Kidney (tissue), 13 donors: ENCODE measurements at regions not wholly inside any gene's neighbourhood (a gene's known extent, or its start where the extent isn't known, plus 50 kb on each side); places are given as distances from the start of the nearest gene placed in this dataset.

ENCODE experiments used
- DNase-seq, 5 donors: peaks; one replicate each; pipeline ENCODE4 v3.0.0-alpha.2; 2013 to 2020
- FAIRE-seq: peaks from 2 replicates; lab custom pipeline; 2012; peaks lifted over from hg19 to GRCh38; lab: Jason Lieb, UNC
- H3K27ac ChIP-seq, 2 donors: one replicate each; pipeline ENCODE4 v1.7.0; 2013; ENCODE audit warnings: low read depth in 2 of 2, low read length in 2 of 2, inconsistent platforms in 1 of 2
- H3K27me3 ChIP-seq: one replicate; pipeline ENCODE4 v1.7.1; 2013; ENCODE audit warnings: low read length, inconsistent platforms; ENCODE audit not compliant: control insufficient read depth, insufficient read depth
- H3K36me3 ChIP-seq, 3 donors: one replicate each; pipeline versions ENCODE4 v1.7.0 to v1.7.1; 2013; ENCODE audit warnings: low read length in 3 of 3, control low read depth in 1 of 3, inconsistent platforms in 1 of 3; ENCODE audit not compliant: insufficient read depth in 3 of 3, control insufficient read depth in 2 of 3
- H3K4me1 ChIP-seq, 3 donors: one replicate each; pipeline versions ENCODE4 v1.7.0 to v1.7.1; 2013; ENCODE audit warnings: low read length in 3 of 3, inconsistent platforms in 1 of 3, low read depth in 1 of 3; ENCODE audit not compliant: control insufficient read depth in 2 of 3, insufficient read depth in 2 of 3
- H3K4me3 ChIP-seq, 3 donors: one replicate each; pipeline versions ENCODE4 v1.7.0 to v1.8.1; 2013; ENCODE audit warnings: low read length in 3 of 3, control low read depth in 1 of 3, inconsistent platforms in 1 of 3
- H3K9ac ChIP-seq, 3 donors: one replicate each; pipeline versions ENCODE4 v1.7.0 to v1.7.1; 2013; ENCODE audit warnings: low read length in 3 of 3, control low read depth in 1 of 3, inconsistent platforms in 1 of 3
- H3K9me3 ChIP-seq, 3 donors: one replicate each; pipeline versions ENCODE4 v1.7.0 to v1.7.1; 2013; ENCODE audit warnings: low read length in 3 of 3, control low read depth in 1 of 3, inconsistent platforms in 1 of 3; ENCODE audit not compliant: control insufficient read depth in 2 of 3, insufficient read depth in 1 of 3
- CTCF ChIP-seq: IDR thresholded peaks from 3 replicates; pipeline ENCODE4 v1.5.1; 2012; ENCODE audit warnings: mild to moderate bottlenecking, moderate library complexity, borderline replicate concordance; ENCODE audit not compliant: insufficient read depth; ENCODE audit errors: extremely low read depth
- intact Hi-C: fragments of 100-400 bp; cut with DNase I; formaldehyde crosslinking; loops from one replicate; pipeline ENCODE4 v1.11.1; 2022
- donor health status: control.
- donor health status: control.
- donor health status: control.
- donor health status: control.
- donor health status: control.
- donor health status: DM: yes; HTN: yes; CAD: no.
- donor health status: Normal renal cell carcinoma (clear cell type).

- Histone ChIP-seq H3K4me1 (peaks cover 4 to 7% (median 4%) of the 10 kb centered on the region in 3 donors), H3K27me3 (no peaks in the 10 kb centered on the region), H3K36me3 (no peaks in the 10 kb centered on the region), H3K9ac (no peak overlapping the region), H3K9me3 (no peaks in the 10 kb centered on the region), H3K27ac (no peak overlapping the region), H3K4me3 (peak overlapping the region in 1 of 3 donors; percentile 2)
- intact Hi-C loops = no loop called here
- FAIRE-seq (peak; percentile 95), DNase-seq (peak in 2 of 5 donors; percentile 48 to 58)
- no peak for TF ChIP-seq CTCF
Measured at GRCh38 chr14:38079268-38079667, 128.4 kb upstream of the SSTR1 start.

GRCh38 chr14:38079886-38080285, 127.8 kb upstream of the SSTR1 start:
- Histone ChIP-seq H3K27me3 (no peaks in the 10 kb centered on the region), H3K36me3 (no peaks in the 10 kb centered on the region), H3K4me3 (no peak overlapping the region), H3K4me1 (peaks cover 4 to 7% (median 4%) of the 10 kb centered on the region in 3 donors), H3K9ac (no peak overlapping the region), H3K27ac (no peak overlapping the region), H3K9me3 (no peaks in the 10 kb centered on the region)
- intact Hi-C loops = no loop called here
- peak in 3 of 5 donors; percentile 11 to 73 (median 69) for DNase-seq
- no peak for FAIRE-seq
- no peak for TF ChIP-seq CTCF

- Histone ChIP-seq H3K36me3 (no peaks in the 10 kb centered on the region), H3K9me3 (no peaks in the 10 kb centered on the region), H3K9ac (no peak overlapping the region), H3K27me3 (no peaks in the 10 kb centered on the region), H3K4me1 (peaks cover 4 to 7% (median 4%) of the 10 kb centered on the region in 3 donors), H3K27ac (no peak overlapping the region), H3K4me3 (no peak overlapping the region)
- intact Hi-C loops = no loop called here
- DNase-seq (no peak), FAIRE-seq (no peak)
- no peak for TF ChIP-seq CTCF
Measured at GRCh38 chr14:38080696-38081095, 127.0 kb upstream of the SSTR1 start.

- intact Hi-C loops = no loop called here
- no peak overlapping the region for H3K9ac ChIP-seq
- FAIRE-seq (no peak), DNase-seq (no peak)
- no peaks in the 10 kb centered on the region for H3K27me3 ChIP-seq
- TF ChIP-seq CTCF = no peak
- no peak overlapping the region for H3K4me3 ChIP-seq
- H3K9me3 ChIP-seq = no peaks in the 10 kb centered on the region
- no peaks in the 10 kb centered on the region for H3K36me3 ChIP-seq
- no peak overlapping the region for H3K27ac ChIP-seq
- H3K4me1 ChIP-seq = peaks cover 4 to 7% (median 4%) of the 10 kb centered on the region in 3 donors
Measured at GRCh38 chr14:38083039-38083438, 124.7 kb upstream of the SSTR1 start.
